Liver (tissue), 2 donors: ENCODE measurements at regions not wholly inside any gene's neighbourhood (a gene's known extent, or its start where the extent isn't known, plus 50 kb on each side); places are given as distances from the start of the nearest gene placed in this dataset.
"Not testable (repeated sequence)": the region's sequence is repeated elsewhere in the genome, so short reads cannot be mapped to it uniquely, and the experiment has no call there.

Experiments used
- TF ChIP-seq, protein P1 (sequence below): fragments of 150-350 bp; IDR thresholded peaks from 2 replicates; pipeline ENCODE4 v1.5.1; 2017; ENCODE audit warnings: improper control_type of control experiment, low read depth, low read length; ENCODE audit not compliant: missing input control
- TF ChIP-seq, protein P2 (sequence below): IDR thresholded peaks from 2 replicates; pipeline ENCODE4 v1.6.1; 2016; ENCODE audit warnings: antibody characterized with exemption
- donor health status: healthy.

DNA sequence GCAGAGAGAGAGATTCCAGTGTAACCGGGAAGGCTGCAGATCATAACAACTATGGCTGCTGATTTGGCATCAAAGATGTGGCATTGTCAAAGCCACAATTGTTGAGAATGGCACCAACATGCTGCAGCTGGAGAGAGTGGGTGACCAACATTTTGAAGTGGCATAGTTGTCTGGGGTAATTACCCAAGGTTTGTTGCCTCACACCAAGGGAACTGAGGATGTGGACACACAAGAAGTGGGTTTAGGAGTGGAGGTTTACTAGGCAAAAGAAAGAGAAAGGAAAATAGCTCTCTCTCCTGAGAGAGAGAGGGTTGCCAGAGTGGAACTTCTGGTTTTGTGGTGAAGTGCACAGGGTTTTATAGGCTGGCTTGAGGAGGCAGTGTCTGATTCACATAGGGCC is 126.6 kb downstream of the FAM72C start:
- TF ChIP-seq, protein P1, sequence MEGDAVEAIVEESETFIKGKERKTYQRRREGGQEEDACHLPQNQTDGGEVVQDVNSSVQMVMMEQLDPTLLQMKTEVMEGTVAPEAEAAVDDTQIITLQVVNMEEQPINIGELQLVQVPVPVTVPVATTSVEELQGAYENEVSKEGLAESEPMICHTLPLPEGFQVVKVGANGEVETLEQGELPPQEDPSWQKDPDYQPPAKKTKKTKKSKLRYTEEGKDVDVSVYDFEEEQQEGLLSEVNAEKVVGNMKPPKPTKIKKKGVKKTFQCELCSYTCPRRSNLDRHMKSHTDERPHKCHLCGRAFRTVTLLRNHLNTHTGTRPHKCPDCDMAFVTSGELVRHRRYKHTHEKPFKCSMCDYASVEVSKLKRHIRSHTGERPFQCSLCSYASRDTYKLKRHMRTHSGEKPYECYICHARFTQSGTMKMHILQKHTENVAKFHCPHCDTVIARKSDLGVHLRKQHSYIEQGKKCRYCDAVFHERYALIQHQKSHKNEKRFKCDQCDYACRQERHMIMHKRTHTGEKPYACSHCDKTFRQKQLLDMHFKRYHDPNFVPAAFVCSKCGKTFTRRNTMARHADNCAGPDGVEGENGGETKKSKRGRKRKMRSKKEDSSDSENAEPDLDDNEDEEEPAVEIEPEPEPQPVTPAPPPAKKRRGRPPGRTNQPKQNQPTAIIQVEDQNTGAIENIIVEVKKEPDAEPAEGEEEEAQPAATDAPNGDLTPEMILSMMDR, result not testable (repeated sequence)
- TF ChIP-seq, protein P2, sequence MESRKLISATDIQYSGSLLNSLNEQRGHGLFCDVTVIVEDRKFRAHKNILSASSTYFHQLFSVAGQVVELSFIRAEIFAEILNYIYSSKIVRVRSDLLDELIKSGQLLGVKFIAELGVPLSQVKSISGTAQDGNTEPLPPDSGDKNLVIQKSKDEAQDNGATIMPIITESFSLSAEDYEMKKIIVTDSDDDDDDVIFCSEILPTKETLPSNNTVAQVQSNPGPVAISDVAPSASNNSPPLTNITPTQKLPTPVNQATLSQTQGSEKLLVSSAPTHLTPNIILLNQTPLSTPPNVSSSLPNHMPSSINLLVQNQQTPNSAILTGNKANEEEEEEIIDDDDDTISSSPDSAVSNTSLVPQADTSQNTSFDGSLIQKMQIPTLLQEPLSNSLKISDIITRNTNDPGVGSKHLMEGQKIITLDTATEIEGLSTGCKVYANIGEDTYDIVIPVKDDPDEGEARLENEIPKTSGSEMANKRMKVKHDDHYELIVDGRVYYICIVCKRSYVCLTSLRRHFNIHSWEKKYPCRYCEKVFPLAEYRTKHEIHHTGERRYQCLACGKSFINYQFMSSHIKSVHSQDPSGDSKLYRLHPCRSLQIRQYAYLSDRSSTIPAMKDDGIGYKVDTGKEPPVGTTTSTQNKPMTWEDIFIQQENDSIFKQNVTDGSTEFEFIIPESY, result not testable (repeated sequence)
